ENCODE measurements at regions not wholly inside any gene's neighbourhood (a gene's known extent, or its start where the extent isn't known, plus 50 kb on each side); places are given as distances from the start of the nearest gene placed in this dataset.
"Not testable (repeated sequence)": the region's sequence is repeated elsewhere in the genome, so short reads cannot be mapped to it uniquely, and the experiment has no call there.

- DNase-seq (ENCODE audit: low spot score): no peak
- in situ Hi-C loops (cut with HindIII; ENCODE audit: low sequenced_read_pairs): no loop called here
These were observed 182.9 kb downstream of the TTC6 start for GRCh38 chr14:37778135-37778943.

GRCh38 chr14:37779480-37779879, 184.1 kb downstream of the TTC6 start:
- DNase-seq (ENCODE audit: low spot score): no peak
- in situ Hi-C loops (cut with HindIII; ENCODE audit: low sequenced_read_pairs): no loop called here

GRCh38 chr14:37780731-37781130, 185.3 kb downstream of the TTC6 start:
- in situ Hi-C loops (cut with HindIII; ENCODE audit: low sequenced_read_pairs); DNase-seq (ENCODE audit: low spot score): not testable (repeated sequence)

GRCh38 chr14:37784203-37784826, 188.9 kb downstream of the TTC6 start:
- in situ Hi-C loops (cut with HindIII; ENCODE audit: low sequenced_read_pairs); DNase-seq (ENCODE audit: low spot score): not testable (repeated sequence)

DNA sequence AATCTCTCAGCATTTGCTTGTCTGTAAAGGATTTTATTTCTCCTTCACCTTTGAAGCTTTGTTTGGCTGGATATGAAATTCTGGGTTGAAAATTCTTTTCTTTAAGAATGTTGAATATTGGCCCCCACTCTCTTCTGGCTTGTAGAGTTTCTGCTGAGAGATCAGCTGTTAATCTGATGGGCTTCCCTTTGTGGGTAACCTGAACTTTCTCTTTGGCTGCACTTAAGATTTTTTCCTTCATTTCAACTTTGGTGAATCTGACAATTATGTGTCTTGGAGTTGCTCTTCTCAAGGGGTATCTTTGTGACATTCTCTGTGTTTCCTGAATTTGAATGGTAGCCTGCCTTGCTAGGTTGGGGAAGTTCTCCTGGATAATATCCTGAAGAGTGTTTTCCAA, 189.4 kb downstream of the TTC6 start:
- DNase-seq (ENCODE audit: low spot score): not testable (repeated sequence)

GRCh38 chr14:37785298-37785697, 189.9 kb downstream of the TTC6 start:
- DNase-seq (ENCODE audit: low spot score); in situ Hi-C loops (cut with HindIII; ENCODE audit: low sequenced_read_pairs): not testable (repeated sequence)

More for the DNA sequence above, 189.4 kb downstream of the TTC6 start:
- in situ Hi-C loops (cut with HindIII; ENCODE audit: low sequenced_read_pairs): not testable (repeated sequence)

DNA sequence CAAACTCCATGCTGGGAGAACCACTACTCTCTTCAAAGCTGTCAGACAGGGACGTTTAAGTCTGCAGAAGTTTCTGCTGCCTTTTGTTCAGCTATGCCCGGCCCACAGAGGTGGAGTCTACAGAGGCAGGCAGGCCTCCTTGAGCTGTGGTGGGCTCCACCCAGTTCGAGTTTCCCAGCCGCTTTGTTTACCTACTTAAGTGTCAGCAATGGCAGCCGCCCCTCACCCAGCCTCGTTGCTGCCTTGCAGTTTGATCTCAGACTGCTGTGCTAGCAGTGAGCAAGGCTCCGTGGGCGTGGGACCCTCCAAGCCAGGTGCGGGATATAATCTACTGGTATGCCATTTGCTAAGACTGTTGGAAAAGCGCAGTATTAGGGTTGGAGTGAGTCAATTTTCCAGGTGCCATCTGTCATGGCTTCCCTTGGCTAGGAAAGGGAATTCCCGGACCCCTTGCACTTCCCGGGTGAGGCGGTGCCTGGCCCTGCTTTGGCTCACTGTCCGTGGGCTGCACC, 190.7 kb downstream of the TTC6 start:
- in situ Hi-C loops (cut with HindIII; ENCODE audit: low sequenced_read_pairs); DNase-seq (ENCODE audit: low spot score): not testable (repeated sequence)

DNA sequence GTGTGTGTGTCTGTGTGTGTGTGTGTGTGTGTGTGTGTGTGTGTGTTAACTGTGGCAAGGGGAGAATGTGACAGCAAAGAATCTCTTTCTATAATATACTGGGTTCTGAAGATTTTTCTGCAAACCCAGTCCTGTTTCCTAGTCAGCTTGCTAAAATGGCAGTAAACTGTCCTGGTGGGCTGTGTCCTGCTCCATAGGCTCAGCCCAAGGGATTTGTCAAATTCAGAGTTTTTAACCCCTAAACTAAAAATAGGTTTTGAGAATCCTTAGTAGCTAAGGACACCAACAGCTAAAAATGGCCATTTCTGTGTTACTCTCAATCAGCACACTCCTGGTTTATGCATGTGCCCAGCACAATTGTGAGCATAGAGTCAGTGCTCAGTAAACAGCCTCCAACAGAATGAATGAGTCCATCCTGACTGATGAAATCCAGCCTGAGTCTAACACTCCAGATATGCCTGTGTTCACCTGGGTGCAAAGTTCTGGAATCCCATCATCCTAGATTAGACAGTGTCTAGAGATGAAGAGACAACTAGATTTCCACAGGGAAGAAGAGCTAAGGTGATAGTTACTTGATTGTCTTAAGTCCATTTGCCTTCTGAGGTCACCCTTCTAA, 192.6 kb downstream of the TTC6 start:
- DNase-seq (ENCODE audit: low spot score): no peak
- in situ Hi-C loops (cut with HindIII; ENCODE audit: low sequenced_read_pairs): no loop called here

- in situ Hi-C loops (cut with HindIII; ENCODE audit: low sequenced_read_pairs): no loop called here
- no peak for DNase-seq (ENCODE audit: low spot score)
These were observed 196.1 kb downstream of the TTC6 start for GRCh38 chr14:37791384-37792036.

GRCh38 chr14:37792124-37792523, 196.7 kb downstream of the TTC6 start:
- DNase-seq (ENCODE audit: low spot score): no peak
- in situ Hi-C loops (cut with HindIII; ENCODE audit: low sequenced_read_pairs): no loop called here

GRCh38 chr14:37796703-37797416, 201.4 kb downstream of the TTC6 start:
- in situ Hi-C loops (cut with HindIII; ENCODE audit: low sequenced_read_pairs): no loop called here
- no peak for DNase-seq (ENCODE audit: low spot score)

DNA sequence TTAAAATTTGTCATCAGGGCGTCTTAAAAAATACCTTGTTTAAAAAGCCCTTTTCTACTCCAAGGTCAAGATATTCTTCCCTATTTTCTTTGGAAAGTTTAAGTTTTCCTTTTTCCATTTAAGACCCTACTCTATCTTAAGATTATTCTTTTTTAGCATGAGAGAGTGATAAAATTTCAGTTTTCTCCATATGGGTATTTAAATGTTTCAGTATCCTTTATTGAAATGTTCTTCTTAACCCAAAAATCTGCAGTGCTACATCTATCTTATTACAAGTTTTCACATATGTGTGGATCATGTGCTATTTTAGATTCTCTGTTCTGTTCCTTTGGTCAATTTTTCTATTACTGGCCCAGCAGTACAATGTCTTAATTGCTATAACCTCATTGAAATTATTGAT, 202.2 kb downstream of the TTC6 start:
- no peak for DNase-seq (ENCODE audit: low spot score)
- in situ Hi-C loops (cut with HindIII; ENCODE audit: low sequenced_read_pairs): no loop called here

DNA sequence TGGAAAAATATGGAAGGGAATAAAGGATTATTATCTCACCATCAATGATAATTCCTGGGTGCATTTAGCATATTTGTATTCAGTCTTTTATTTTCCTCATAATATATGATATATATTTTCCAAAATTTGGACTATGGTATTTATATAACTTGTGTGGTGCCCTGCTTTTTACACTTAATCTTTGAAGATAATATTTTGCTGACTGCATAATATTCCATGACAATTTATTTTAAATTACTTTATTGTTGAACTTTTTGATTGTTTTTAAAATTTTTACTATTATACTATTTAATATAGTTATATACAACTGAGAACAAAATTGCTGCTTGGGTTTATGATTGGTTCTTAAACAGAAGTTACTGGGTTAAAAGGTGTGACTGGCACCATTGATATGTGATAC, 212.3 kb downstream of the TTC6 start:
- in situ Hi-C loops (cut with HindIII; ENCODE audit: low sequenced_read_pairs): no loop called here
- DNase-seq (ENCODE audit: low spot score): no peak

- no peak for DNase-seq (ENCODE audit: low spot score)
- in situ Hi-C loops (cut with HindIII; ENCODE audit: low sequenced_read_pairs): no loop called here
These were observed 214.8 kb downstream of the TTC6 start for GRCh38 chr14:37810094-37810801.

DNA sequence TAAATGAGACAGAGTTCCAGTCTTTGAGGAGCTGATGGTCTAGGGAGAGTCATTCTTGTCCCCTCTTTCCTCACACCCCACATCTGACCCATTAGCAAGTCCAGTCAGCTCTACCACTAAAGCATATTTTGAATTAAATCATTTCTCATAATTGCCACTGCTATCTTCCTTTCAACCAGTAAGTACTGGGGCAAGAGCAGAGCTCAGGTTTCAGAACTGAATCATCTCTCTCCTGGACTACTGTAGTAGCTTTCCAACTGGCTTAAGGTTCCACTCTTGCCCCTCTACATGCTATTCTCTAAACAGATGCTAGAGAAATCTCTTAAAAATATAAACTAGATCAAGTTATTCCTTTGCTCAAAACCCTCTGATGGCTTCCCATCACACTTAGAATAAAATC, 218.3 kb downstream of the TTC6 start:
- in situ Hi-C loops (cut with HindIII; ENCODE audit: low sequenced_read_pairs): no loop called here
- DNase-seq (ENCODE audit: low spot score): no peak

GRCh38 chr14:37816135-37816534, 220.7 kb downstream of the TTC6 start:
- in situ Hi-C loops (cut with HindIII; ENCODE audit: low sequenced_read_pairs): no loop called here
- no peak for DNase-seq (ENCODE audit: low spot score)

DNA sequence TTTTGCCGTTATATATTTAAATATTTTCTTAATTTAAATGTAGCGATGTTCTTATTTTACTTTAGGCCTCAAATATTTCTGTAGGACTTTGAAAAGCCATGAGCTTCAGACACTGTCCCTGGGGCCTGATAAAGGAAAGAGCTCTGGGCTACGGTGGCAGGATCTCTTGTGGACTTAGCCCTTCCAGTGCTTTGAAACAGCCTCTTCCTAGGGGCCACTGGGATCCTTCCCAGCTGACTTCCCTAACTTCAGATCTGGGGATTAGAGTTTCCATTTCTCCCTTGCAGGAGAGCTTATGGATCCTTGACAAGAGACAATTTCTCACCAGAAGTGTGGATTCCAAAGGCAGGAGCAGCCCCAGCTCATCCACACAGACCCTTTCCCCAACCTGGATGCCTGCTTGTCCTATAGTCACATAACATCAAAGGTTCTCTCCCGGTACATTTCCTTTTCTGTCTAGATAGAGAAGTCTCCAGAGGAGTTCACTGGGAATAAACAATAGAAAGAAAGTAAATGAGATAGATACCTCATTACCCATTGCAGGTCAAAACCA, 221.4 kb downstream of the TTC6 start:
- in situ Hi-C loops (cut with HindIII; ENCODE audit: low sequenced_read_pairs): no loop called here
- DNase-seq (ENCODE audit: low spot score): no peak

All from G401 (cell line).